ENCODE measurements at regions not wholly inside any gene's neighbourhood (a gene's known extent, or its start where the extent isn't known, plus 50 kb on each side); places are given as distances from the start of the nearest gene placed in this dataset.

- no peak overlapping the region for H3K27ac ChIP-seq
- H3K27me3 ChIP-seq = no peaks in the 10 kb centered on the region
- no peaks in the 10 kb centered on the region for H3K9me3 ChIP-seq
- H3K4me3 ChIP-seq = no peak overlapping the region
- intact Hi-C loops (cut with DNase I) = no loop called here
- no peak for DNase-seq
- TF ChIP-seq, protein P1, sequence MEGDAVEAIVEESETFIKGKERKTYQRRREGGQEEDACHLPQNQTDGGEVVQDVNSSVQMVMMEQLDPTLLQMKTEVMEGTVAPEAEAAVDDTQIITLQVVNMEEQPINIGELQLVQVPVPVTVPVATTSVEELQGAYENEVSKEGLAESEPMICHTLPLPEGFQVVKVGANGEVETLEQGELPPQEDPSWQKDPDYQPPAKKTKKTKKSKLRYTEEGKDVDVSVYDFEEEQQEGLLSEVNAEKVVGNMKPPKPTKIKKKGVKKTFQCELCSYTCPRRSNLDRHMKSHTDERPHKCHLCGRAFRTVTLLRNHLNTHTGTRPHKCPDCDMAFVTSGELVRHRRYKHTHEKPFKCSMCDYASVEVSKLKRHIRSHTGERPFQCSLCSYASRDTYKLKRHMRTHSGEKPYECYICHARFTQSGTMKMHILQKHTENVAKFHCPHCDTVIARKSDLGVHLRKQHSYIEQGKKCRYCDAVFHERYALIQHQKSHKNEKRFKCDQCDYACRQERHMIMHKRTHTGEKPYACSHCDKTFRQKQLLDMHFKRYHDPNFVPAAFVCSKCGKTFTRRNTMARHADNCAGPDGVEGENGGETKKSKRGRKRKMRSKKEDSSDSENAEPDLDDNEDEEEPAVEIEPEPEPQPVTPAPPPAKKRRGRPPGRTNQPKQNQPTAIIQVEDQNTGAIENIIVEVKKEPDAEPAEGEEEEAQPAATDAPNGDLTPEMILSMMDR (IDR thresholded peaks at IDR 0.05) = no peak
- H3K36me3 ChIP-seq = no peaks in the 10 kb centered on the region
- no peaks in the 10 kb centered on the region for H3K4me1 ChIP-seq
- no peak overlapping the region for H3K9ac ChIP-seq (ENCODE audit: low read depth in 2 of 2, low read length in 2 of 2)
These were observed 637.0 kb downstream of the DNAH5 start for GRCh38 chr5:13307480-13307879.

DNA sequence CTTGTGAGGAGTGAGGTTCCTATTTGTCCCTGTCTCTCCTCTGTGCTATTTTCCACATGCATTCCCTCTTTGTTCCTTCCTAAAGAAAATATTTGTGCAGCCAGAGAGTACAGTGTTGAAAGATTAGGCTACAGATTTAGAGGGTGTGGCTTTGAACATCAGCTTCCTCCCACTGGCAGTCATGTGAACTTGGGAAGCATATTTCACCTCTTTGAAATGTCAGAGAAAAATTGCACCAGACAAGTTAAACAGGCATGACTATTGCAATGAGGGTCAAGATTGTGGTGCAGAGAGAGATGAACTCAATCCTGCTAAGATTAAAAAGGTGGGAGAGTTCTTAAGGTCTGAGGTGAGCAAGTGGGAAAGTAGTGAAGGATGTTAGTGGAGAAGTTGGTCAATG, 641.0 kb downstream of the DNAH5 start:
- Histone ChIP-seq H3K4me1 (no peaks in the 10 kb centered on the region), H3K27ac (no peak overlapping the region), H3K9ac (ENCODE audit: low read depth in 2 of 2, low read length in 2 of 2) (no peak overlapping the region), H3K36me3 (no peaks in the 10 kb centered on the region), H3K4me3 (no peak overlapping the region), H3K9me3 (no peaks in the 10 kb centered on the region), H3K27me3 (no peaks in the 10 kb centered on the region)
- intact Hi-C loops (cut with DNase I) = no loop called here
- TF ChIP-seq, protein P1 (IDR thresholded peaks at IDR 0.05) = no peak
- no peak for DNase-seq

GRCh38 chr5:13278811-13279210, 665.7 kb downstream of the DNAH5 start:
- TF ChIP-seq, protein P1 (IDR thresholded peaks at IDR 0.05) = no peak
- H3K9ac ChIP-seq (ENCODE audit: low read depth in 2 of 2, low read length in 2 of 2) = no peak overlapping the region
- no peak for DNase-seq
- H3K36me3 ChIP-seq = no peaks in the 10 kb centered on the region
- H3K4me3 ChIP-seq = no peak overlapping the region
- H3K4me1 ChIP-seq = no peaks in the 10 kb centered on the region
- H3K27me3 ChIP-seq = no peaks in the 10 kb centered on the region
- no peaks in the 10 kb centered on the region for H3K9me3 ChIP-seq
- intact Hi-C loops (cut with DNase I) = no loop called here
- H3K27ac ChIP-seq = no peak overlapping the region

DNA sequence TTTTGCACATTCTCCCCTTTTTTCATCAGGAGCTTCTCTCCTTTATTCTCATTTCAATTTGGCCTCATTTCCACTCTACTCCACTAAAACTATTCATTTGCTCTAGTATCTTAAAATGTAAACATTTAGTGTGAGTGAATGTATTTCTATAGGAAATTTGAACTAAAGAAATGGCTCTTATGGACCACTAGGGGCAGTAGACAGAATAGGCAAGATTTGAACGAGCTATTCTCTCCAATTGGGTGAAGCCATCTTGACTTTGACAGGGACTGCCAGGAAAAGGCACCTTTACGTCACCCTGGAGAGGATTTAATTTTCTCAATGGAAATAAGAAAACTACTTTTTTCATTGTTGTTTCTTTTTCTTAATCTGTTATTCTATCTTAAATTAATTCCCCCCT, 666.3 kb downstream of the DNAH5 start:
- Histone ChIP-seq H3K36me3 (no peaks in the 10 kb centered on the region), H3K4me3 (no peak overlapping the region), H3K9ac (ENCODE audit: low read depth in 2 of 2, low read length in 2 of 2) (no peak overlapping the region), H3K27ac (no peak overlapping the region), H3K9me3 (no peaks in the 10 kb centered on the region), H3K27me3 (no peaks in the 10 kb centered on the region), H3K4me1 (no peaks in the 10 kb centered on the region)
- DNase-seq = no peak
- intact Hi-C loops (cut with DNase I) = no loop called here
- TF ChIP-seq, protein P1 (IDR thresholded peaks at IDR 0.05) = no peak

DNA sequence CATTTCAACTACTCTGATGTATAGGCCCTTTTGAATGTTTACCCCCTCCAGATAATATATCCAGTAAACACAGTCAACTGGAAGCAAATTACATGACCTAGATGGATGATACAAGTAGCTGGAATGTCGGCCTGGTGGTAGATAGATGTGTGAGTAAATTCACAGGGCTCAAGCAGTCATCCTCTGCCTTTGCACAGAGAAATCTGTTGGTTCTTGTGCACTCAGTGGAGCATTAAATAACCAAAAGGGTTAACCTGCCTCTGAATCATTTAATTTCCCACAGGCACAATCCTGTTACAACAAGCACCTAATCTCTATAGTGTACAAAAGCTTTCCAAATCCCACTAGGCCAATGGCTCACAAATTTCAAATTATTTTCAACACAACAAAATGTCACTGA, 668.3 kb downstream of the DNAH5 start:
- H3K9me3 ChIP-seq = no peaks in the 10 kb centered on the region
- H3K27me3 ChIP-seq = no peaks in the 10 kb centered on the region
- H3K36me3 ChIP-seq = no peaks in the 10 kb centered on the region
- H3K4me3 ChIP-seq = no peak overlapping the region
- intact Hi-C loops (cut with DNase I) = no loop called here
- no peak overlapping the region for H3K27ac ChIP-seq
- no peak for DNase-seq
- H3K9ac ChIP-seq (ENCODE audit: low read depth in 2 of 2, low read length in 2 of 2) = no peak overlapping the region
- H3K4me1 ChIP-seq = no peaks in the 10 kb centered on the region
- TF ChIP-seq, protein P1 (IDR thresholded peaks at IDR 0.05) = no peak

- Histone ChIP-seq H3K4me1 (no peaks in the 10 kb centered on the region), H3K36me3 (no peaks in the 10 kb centered on the region), H3K9me3 (no peaks in the 10 kb centered on the region), H3K9ac (ENCODE audit: low read depth in 2 of 2, low read length in 2 of 2) (no peak overlapping the region), H3K27me3 (no peaks in the 10 kb centered on the region), H3K4me3 (no peak overlapping the region), H3K27ac (no peak overlapping the region)
- no peak for DNase-seq
- intact Hi-C loops (cut with DNase I) = no loop called here
- TF ChIP-seq, protein P1 (IDR thresholded peaks at IDR 0.05) = no peak
These were observed 680.8 kb downstream of the DNAH5 start for GRCh38 chr5:13263701-13264100.

Data from colonic mucosa (tissue), 4 donors.